MM.1S (cell line): ENCODE measurements at regions not wholly inside any gene's neighbourhood (a gene's known extent, or its start where the extent isn't known, plus 50 kb on each side); places are given as distances from the start of the nearest gene placed in this dataset.

Experiments used
- DNase-seq: peaks from one replicate; pipeline ENCODE4 v3.0.0-alpha.2; 2015
- H2AFZ ChIP-seq: fragments of 300-600 bp; sonication (generic); 2 replicates; pipeline ENCODE4 v1.6.0; 2016; ENCODE audit warnings: antibody characterized with exemption, low read length
- H3F3A ChIP-seq: fragments of 300-600 bp; sonication (generic); 2 replicates; pipeline ENCODE4 v1.6.1; 2016; ENCODE audit warnings: mild to moderate bottlenecking, antibody characterized with exemption, low read length, moderate library complexity, mixed read lengths; ENCODE audit not compliant: insufficient read depth
- H3K27ac ChIP-seq: fragments of 300-600 bp; sonication (generic); 2 replicates; pipeline ENCODE4 v1.5.1; 2016; ENCODE audit warnings: mild to moderate bottlenecking, low read length
- H3K27me3 ChIP-seq: fragments of 300-600 bp; sonication (generic); replicated peaks from 2 replicates; pipeline ENCODE4 v1.6.0; 2016; ENCODE audit warnings: low read length; ENCODE audit not compliant: insufficient read depth
- H3K36me3 ChIP-seq: fragments of 300-600 bp; sonication (generic); replicated peaks from 2 replicates; pipeline ENCODE4 v1.6.1; 2016; ENCODE audit warnings: mild to moderate bottlenecking, low read length, mixed read lengths; ENCODE audit not compliant: insufficient read depth
- H3K4me1 ChIP-seq: fragments of 300-600 bp; sonication (generic); 2 replicates; pipeline ENCODE4 v1.6.1; 2016; ENCODE audit warnings: low read length, mixed read lengths
- H3K4me2 ChIP-seq: fragments of 300-600 bp; sonication (generic); 2 replicates; pipeline ENCODE4 v1.6.0; 2016; ENCODE audit warnings: low read depth, low read length
- H3K4me3 ChIP-seq: fragments of 300-600 bp; sonication (generic); 2 replicates; pipeline ENCODE4 v1.5.1; 2016; ENCODE audit warnings: low read length, mixed read lengths
- H3K79me2 ChIP-seq: fragments of 300-600 bp; sonication (generic); 2 replicates; pipeline ENCODE4 v1.6.1; 2016; ENCODE audit warnings: mixed run types, low read length, mixed read lengths
- H3K9ac ChIP-seq: fragments of 300-600 bp; sonication (generic); 2 replicates; pipeline ENCODE4 v1.6.1; 2016; ENCODE audit warnings: low read length, mixed read lengths
- H3K9me2 ChIP-seq: fragments of 300-600 bp; sonication (generic); replicated peaks from 2 replicates; pipeline ENCODE4 v1.6.1; 2016; ENCODE audit warnings: mild to moderate bottlenecking, low read length, mixed read lengths; ENCODE audit not compliant: insufficient read depth
- H3K9me3 ChIP-seq: fragments of 300-600 bp; sonication (generic); replicated peaks from 2 replicates; pipeline ENCODE4 v1.6.1; 2016; ENCODE audit warnings: mild to moderate bottlenecking, low read length, mixed read lengths; ENCODE audit not compliant: insufficient read depth
- H4K20me1 ChIP-seq: fragments of 300-600 bp; sonication (generic); 2 replicates; pipeline ENCODE4 v1.6.1; 2016; ENCODE audit warnings: mild to moderate bottlenecking, low read length, moderate library complexity, mixed read lengths; ENCODE audit not compliant: insufficient read depth
- EZH2 ChIP-seq: fragments of 300-600 bp; sonication (generic); optimal IDR thresholded peaks from 2 replicates; pipeline ENCODE3; 2017; ENCODE audit warnings: low read depth, mild to moderate bottlenecking, antibody characterized with exemption, low read length, mixed read lengths
- EZH2phosphoT487 ChIP-seq: fragments of 300-600 bp; sonication (generic); IDR thresholded peaks from 2 replicates; pipeline ENCODE4 v1.6.1; 2018; ENCODE audit warnings: antibody characterized with exemption, low read length
- TF ChIP-seq, protein P1 (sequence below): fragments of 300-600 bp; sonication (generic); IDR thresholded peaks from 2 replicates; pipeline ENCODE4 v1.5.1; 2016; ENCODE audit warnings: antibody characterized with exemption, low read length, mixed read lengths

DNA sequence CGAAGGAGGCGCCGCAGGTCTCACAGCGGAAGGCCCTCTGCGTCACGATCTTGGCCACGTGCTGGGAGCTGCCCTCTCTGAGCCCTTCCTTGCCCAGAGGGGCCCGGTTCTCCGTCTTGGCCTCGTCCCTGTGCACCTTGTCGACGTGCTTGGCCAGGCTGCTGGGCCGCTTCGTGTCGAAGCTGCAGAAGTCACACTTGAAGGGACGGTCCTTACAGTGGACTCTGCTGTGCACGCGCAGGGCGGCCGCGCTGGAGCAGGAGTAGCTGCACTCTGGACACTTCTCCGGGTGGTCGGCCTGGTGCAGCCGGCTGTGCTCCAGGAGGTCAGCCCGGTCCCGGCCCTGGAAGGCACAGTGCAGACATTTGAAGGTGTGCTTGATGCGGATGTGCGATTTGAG lies 106.9 kb downstream of the ZFP64 start:
- Histone ChIP-seq H3K79me2 (no peaks in the 10 kb centered on the region), H3F3A (no peaks in the 10 kb centered on the region), H3K4me1 (no peaks in the 10 kb centered on the region), H4K20me1 (no peaks in the 10 kb centered on the region), H2AFZ (no peak overlapping the region), H3K36me3 (no peaks in the 10 kb centered on the region), H3K4me2 (no peak overlapping the region), H3K9ac (no peak overlapping the region), H3K9me3 (no peaks in the 10 kb centered on the region), H3K4me3 (no peak overlapping the region), H3K9me2 (no peaks in the 10 kb centered on the region), H3K27ac (no peak overlapping the region), H3K27me3 (no peaks in the 10 kb centered on the region)
- no peak for DNase-seq
- no peak for TF ChIP-seq EZH2phosphoT487
- TF ChIP-seq EZH2: no peak
- TF ChIP-seq, protein P1, sequence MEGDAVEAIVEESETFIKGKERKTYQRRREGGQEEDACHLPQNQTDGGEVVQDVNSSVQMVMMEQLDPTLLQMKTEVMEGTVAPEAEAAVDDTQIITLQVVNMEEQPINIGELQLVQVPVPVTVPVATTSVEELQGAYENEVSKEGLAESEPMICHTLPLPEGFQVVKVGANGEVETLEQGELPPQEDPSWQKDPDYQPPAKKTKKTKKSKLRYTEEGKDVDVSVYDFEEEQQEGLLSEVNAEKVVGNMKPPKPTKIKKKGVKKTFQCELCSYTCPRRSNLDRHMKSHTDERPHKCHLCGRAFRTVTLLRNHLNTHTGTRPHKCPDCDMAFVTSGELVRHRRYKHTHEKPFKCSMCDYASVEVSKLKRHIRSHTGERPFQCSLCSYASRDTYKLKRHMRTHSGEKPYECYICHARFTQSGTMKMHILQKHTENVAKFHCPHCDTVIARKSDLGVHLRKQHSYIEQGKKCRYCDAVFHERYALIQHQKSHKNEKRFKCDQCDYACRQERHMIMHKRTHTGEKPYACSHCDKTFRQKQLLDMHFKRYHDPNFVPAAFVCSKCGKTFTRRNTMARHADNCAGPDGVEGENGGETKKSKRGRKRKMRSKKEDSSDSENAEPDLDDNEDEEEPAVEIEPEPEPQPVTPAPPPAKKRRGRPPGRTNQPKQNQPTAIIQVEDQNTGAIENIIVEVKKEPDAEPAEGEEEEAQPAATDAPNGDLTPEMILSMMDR: no peak

DNA sequence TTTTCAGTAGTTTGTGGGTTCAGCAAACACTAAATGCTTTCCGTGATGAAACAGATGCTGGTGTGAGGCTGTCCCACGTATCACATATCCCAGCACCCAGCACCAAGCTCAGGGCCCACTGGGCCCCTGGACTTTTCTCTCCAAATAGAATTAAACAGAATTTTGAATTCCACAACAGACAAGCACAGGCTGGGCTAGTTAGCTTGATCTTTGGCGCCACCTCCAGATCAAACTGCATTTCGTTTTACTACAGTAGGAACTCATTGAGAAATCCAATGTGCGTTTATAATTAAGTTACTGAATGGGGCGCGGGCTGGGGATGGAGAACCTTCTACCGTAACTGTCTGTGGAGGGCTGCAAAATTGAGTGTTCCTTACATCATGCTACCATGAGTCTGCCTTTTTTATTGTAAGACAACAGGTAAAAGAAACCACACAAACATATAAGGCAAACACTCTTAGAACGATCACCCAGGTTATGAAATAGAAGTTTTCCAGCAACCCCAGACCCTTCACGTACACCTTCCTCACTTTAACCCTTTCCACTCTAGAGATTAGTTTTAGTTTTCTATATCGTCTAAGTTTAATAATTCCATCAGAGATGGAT lies 107.8 kb downstream of the ZFP64 start:
- H3K79me2 ChIP-seq: no peaks in the 10 kb centered on the region
- H3K9ac ChIP-seq: no peak overlapping the region
- H3K9me2 ChIP-seq: no peaks in the 10 kb centered on the region
- H3K36me3 ChIP-seq: no peaks in the 10 kb centered on the region
- no peaks in the 10 kb centered on the region for H3F3A ChIP-seq
- TF ChIP-seq, protein P1: peak; percentile 56
- TF ChIP-seq EZH2phosphoT487: no peak
- no peak overlapping the region for H3K27ac ChIP-seq
- H3K27me3 ChIP-seq: no peaks in the 10 kb centered on the region
- H3K4me3 ChIP-seq: no peak overlapping the region
- H2AFZ ChIP-seq: no peak overlapping the region
- no peaks in the 10 kb centered on the region for H3K4me1 ChIP-seq
- H3K4me2 ChIP-seq: no peak overlapping the region
- no peaks in the 10 kb centered on the region for H3K9me3 ChIP-seq
- H4K20me1 ChIP-seq: no peaks in the 10 kb centered on the region
- peak; percentile 48 for DNase-seq

DNA sequence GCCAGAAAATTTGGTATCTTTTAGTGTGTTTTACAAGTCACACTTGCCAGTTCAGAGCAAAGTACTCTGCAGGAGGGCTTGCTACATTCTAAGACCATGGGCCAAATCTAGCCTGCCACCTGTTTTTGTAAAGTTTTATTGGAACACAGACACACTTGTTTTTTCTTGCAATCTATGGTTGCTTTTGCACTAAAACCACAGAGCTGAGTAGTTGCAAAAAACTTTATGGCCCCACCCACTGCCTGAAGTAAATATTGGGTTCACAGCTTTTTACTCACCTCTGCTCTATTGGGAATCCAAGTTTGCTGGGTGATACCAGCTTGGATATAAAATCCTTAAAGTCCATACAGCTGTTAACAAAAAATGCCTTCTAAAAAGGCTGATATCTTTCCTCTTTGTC lies 109.0 kb downstream of the ZFP64 start:
- no peaks in the 10 kb centered on the region for H4K20me1 ChIP-seq

More for the DNA sequence above, 109.0 kb downstream of the ZFP64 start:
- Histone ChIP-seq H3K36me3 (no peaks in the 10 kb centered on the region), H3K4me1 (no peaks in the 10 kb centered on the region), H3K9ac (no peak overlapping the region), H3K27me3 (no peaks in the 10 kb centered on the region), H3K4me2 (no peak overlapping the region), H3K9me3 (no peaks in the 10 kb centered on the region), H3K9me2 (no peaks in the 10 kb centered on the region), H3K27ac (no peak overlapping the region), H3F3A (no peaks in the 10 kb centered on the region), H3K79me2 (no peaks in the 10 kb centered on the region), H3K4me3 (no peak overlapping the region), H2AFZ (no peak overlapping the region)
- TF ChIP-seq, protein P1: no peak
- TF ChIP-seq EZH2 (no peak), EZH2phosphoT487 (no peak)
- DNase-seq: no peak
